PC-9 (cell line): ENCODE measurements at regions not wholly inside any gene's neighbourhood (a gene's known extent, or its start where the extent isn't known, plus 50 kb on each side); places are given as distances from the start of the nearest gene placed in this dataset.

ENCODE experiments used
- BruUV-seq: library from RNA; stranded (reverse); fragments of 400-500 nt; replicated peaks from 2 replicates; lab custom pipeline; 2021; lab: Mats Ljungman, UMichigan
- CTCF ChIA-PET: fragments of 300-600 bp; sonication (Branson Sonifier 250); formaldehyde crosslinking; loops from one replicate; lab custom pipeline; 2022; ENCODE audit warnings: antibody characterized with exemption; lab: Charles Lee
- POLR2A ChIA-PET: fragments of 300-600 bp; sonication (Branson Sonifier 250); formaldehyde crosslinking; loops from one replicate; lab custom pipeline; 2022; ENCODE audit warnings: antibody characterized with exemption; ENCODE audit not compliant: unreplicated experiment; lab: Charles Lee
- DNase-seq, 2 experiments: peaks; one replicate each; pipeline versions ENCODE4 v3.0.0 to v3.0.0-alpha.2; 2015 to 2022; ENCODE audit warnings: mixed read lengths in 1 of 2
- H2AFZ ChIP-seq: fragments of 200-600 bp; sonication (generic); 2 replicates; pipeline ENCODE4 v1.8.1; 2017; ENCODE audit warnings: antibody characterized with exemption
- H3F3A ChIP-seq: fragments of 200-600 bp; sonication (generic); 2 replicates; pipeline ENCODE4 v1.8.1; 2017; ENCODE audit warnings: antibody characterized with exemption, mild to moderate bottlenecking, low read depth; ENCODE audit not compliant: insufficient read depth
- H3K27ac ChIP-seq: fragments of 200-600 bp; sonication (generic); 2 replicates; pipeline ENCODE4 v1.6.1; 2016; ENCODE audit warnings: mixed run types
- H3K27me3 ChIP-seq: fragments of 200-600 bp; sonication (generic); 2 replicates; pipeline ENCODE4 v1.6.1; 2016; ENCODE audit warnings: low read depth, mixed run types; ENCODE audit not compliant: insufficient read depth
- H3K36me3 ChIP-seq: fragments of 200-600 bp; sonication (generic); 2 replicates; pipeline ENCODE4 v1.6.1; 2016; ENCODE audit warnings: low read depth, mixed run types
- H3K4me1 ChIP-seq: fragments of 200-600 bp; sonication (generic); replicated peaks from 2 replicates; pipeline ENCODE4 v1.6.1; 2016; ENCODE audit warnings: mixed run types; ENCODE audit not compliant: insufficient read depth
- H3K4me2 ChIP-seq: fragments of 200-600 bp; sonication (generic); 2 replicates; pipeline ENCODE4 v1.6.1; 2017; ENCODE audit warnings: mixed run types
- H3K4me3 ChIP-seq: fragments of 200-600 bp; sonication (generic); 2 replicates; pipeline ENCODE4 v1.6.1; 2016; ENCODE audit warnings: mixed run types
- H3K79me2 ChIP-seq: fragments of 200-600 bp; sonication (generic); 2 replicates; pipeline ENCODE4 v1.6.1; 2017; ENCODE audit warnings: low read depth, mixed run types
- H3K9me2 ChIP-seq: fragments of 200-600 bp; sonication (generic); 2 replicates; pipeline ENCODE4 v1.8.1; 2017; ENCODE audit warnings: mild to moderate bottlenecking; ENCODE audit not compliant: insufficient read depth
- H3K9me3 ChIP-seq: fragments of 200-600 bp; sonication (generic); 2 replicates; pipeline ENCODE4 v1.8.1; 2016; ENCODE audit warnings: low read depth; ENCODE audit not compliant: insufficient read depth
- H4K20me1 ChIP-seq: fragments of 200-600 bp; sonication (generic); 2 replicates; pipeline ENCODE4 v1.8.1; 2017; ENCODE audit not compliant: insufficient read depth
- EZH2 ChIP-seq: fragments of 200-600 bp; sonication (generic); IDR thresholded peaks from 2 replicates; pipeline ENCODE4 v1.8.0; 2017; ENCODE audit warnings: antibody characterized with exemption, low read depth
- intact Hi-C: fragments of 100-400 bp; cut with micrococcal nuclease; formaldehyde crosslinking; loops from one replicate; pipeline ENCODE4 v1.10.0; 2022; ENCODE audit not compliant: unreplicated experiment
- TF ChIP-seq, protein P1 (sequence below): fragments of 200-600 bp; sonication (generic); conservative IDR thresholded peaks from 2 replicates; pipeline ENCODE4 v1.6.1; 2017; ENCODE audit warnings: mixed run types, antibody characterized with exemption, mild to moderate bottlenecking, moderate library complexity

- H3F3A ChIP-seq = no peaks in the 10 kb centered on the region
- ChIA-PET POLR2A (no interaction called here), CTCF (no interaction called here)
- TF ChIP-seq EZH2 = no peak
- TF ChIP-seq, protein P1, sequence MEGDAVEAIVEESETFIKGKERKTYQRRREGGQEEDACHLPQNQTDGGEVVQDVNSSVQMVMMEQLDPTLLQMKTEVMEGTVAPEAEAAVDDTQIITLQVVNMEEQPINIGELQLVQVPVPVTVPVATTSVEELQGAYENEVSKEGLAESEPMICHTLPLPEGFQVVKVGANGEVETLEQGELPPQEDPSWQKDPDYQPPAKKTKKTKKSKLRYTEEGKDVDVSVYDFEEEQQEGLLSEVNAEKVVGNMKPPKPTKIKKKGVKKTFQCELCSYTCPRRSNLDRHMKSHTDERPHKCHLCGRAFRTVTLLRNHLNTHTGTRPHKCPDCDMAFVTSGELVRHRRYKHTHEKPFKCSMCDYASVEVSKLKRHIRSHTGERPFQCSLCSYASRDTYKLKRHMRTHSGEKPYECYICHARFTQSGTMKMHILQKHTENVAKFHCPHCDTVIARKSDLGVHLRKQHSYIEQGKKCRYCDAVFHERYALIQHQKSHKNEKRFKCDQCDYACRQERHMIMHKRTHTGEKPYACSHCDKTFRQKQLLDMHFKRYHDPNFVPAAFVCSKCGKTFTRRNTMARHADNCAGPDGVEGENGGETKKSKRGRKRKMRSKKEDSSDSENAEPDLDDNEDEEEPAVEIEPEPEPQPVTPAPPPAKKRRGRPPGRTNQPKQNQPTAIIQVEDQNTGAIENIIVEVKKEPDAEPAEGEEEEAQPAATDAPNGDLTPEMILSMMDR = no peak
- H3K9me3 ChIP-seq = no peaks in the 10 kb centered on the region
- no peak for DNase-seq
- no peaks in the 10 kb centered on the region for H3K4me1 ChIP-seq
- no peaks in the 10 kb centered on the region for H3K9me2 ChIP-seq
- no peak overlapping the region for H3K4me3 ChIP-seq
- no peak overlapping the region for H3K4me2 ChIP-seq
- no TSS peak for BruUV-seq
- no peaks in the 10 kb centered on the region for H3K36me3 ChIP-seq
- intact Hi-C loops = no loop called here
- H3K27me3 ChIP-seq = no peaks in the 10 kb centered on the region
- no peak overlapping the region for H2AFZ ChIP-seq
- H4K20me1 ChIP-seq = no peaks in the 10 kb centered on the region
- no peaks in the 10 kb centered on the region for H3K79me2 ChIP-seq
- no peak overlapping the region for H3K27ac ChIP-seq
These were observed 89.7 kb upstream of the SEC11C start for GRCh38 chr18:59049721-59050660.

DNA sequence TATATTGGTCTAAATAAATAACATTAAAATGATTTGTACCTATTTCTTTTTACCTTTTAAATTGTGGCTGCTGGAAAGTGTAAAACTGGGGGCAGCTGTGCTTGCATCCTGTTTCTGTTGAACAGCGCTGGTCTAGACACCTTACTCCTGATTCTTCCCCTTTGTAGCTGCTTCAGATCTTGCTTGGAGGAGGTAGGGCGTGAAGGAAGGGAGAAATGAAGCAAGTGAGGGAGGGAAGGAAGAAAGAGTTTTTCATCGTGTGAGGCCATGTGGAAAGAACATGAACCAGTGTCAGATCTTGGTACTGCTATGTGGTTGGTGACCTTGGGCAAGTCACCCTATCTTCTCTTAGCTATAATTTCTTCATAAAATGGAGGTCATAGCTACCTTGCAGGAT, 89.0 kb upstream of the SEC11C start:
- no peaks in the 10 kb centered on the region for H3K27me3 ChIP-seq
- no peaks in the 10 kb centered on the region for H3K4me1 ChIP-seq
- H3K9me3 ChIP-seq = no peaks in the 10 kb centered on the region
- no peak overlapping the region for H3K27ac ChIP-seq
- H3F3A ChIP-seq = no peaks in the 10 kb centered on the region
- POLR2A ChIA-PET = no interaction called here
- no peak for TF ChIP-seq EZH2
- TF ChIP-seq, protein P1 = no peak
- no peak overlapping the region for H3K4me2 ChIP-seq
- H4K20me1 ChIP-seq = no peaks in the 10 kb centered on the region
- intact Hi-C loops = no loop called here
- H3K79me2 ChIP-seq = no peaks in the 10 kb centered on the region
- H3K36me3 ChIP-seq = no peaks in the 10 kb centered on the region
- no peak for DNase-seq
- H2AFZ ChIP-seq = no peak overlapping the region
- BruUV-seq = no TSS peak
- H3K4me3 ChIP-seq = no peak overlapping the region
- CTCF ChIA-PET = no interaction called here
- no peaks in the 10 kb centered on the region for H3K9me2 ChIP-seq

GRCh38 chr18:59051470-59052165, 88.1 kb upstream of the SEC11C start:
- H4K20me1 ChIP-seq = no peaks in the 10 kb centered on the region
- H3K4me2 ChIP-seq = no peak overlapping the region
- intact Hi-C loops = no loop called here
- no peak overlapping the region for H2AFZ ChIP-seq
- H3K4me1 ChIP-seq = no peaks in the 10 kb centered on the region
- H3K79me2 ChIP-seq = no peaks in the 10 kb centered on the region
- no peaks in the 10 kb centered on the region for H3K36me3 ChIP-seq
- CTCF ChIA-PET = no interaction called here
- H3K9me3 ChIP-seq = no peaks in the 10 kb centered on the region
- POLR2A ChIA-PET = no interaction called here
- no TSS peak for BruUV-seq
- H3F3A ChIP-seq = no peaks in the 10 kb centered on the region
- no peak overlapping the region for H3K27ac ChIP-seq
- no peak for TF ChIP-seq EZH2
- TF ChIP-seq, protein P1 = no peak
- no peaks in the 10 kb centered on the region for H3K9me2 ChIP-seq
- no peak overlapping the region for H3K4me3 ChIP-seq
- no peaks in the 10 kb centered on the region for H3K27me3 ChIP-seq
- DNase-seq = no peak
